ENCODE measurements at regions not wholly inside any gene's neighbourhood (a gene's known extent, or its start where the extent isn't known, plus 50 kb on each side); places are given as distances from the start of the nearest gene placed in this dataset.

DNA sequence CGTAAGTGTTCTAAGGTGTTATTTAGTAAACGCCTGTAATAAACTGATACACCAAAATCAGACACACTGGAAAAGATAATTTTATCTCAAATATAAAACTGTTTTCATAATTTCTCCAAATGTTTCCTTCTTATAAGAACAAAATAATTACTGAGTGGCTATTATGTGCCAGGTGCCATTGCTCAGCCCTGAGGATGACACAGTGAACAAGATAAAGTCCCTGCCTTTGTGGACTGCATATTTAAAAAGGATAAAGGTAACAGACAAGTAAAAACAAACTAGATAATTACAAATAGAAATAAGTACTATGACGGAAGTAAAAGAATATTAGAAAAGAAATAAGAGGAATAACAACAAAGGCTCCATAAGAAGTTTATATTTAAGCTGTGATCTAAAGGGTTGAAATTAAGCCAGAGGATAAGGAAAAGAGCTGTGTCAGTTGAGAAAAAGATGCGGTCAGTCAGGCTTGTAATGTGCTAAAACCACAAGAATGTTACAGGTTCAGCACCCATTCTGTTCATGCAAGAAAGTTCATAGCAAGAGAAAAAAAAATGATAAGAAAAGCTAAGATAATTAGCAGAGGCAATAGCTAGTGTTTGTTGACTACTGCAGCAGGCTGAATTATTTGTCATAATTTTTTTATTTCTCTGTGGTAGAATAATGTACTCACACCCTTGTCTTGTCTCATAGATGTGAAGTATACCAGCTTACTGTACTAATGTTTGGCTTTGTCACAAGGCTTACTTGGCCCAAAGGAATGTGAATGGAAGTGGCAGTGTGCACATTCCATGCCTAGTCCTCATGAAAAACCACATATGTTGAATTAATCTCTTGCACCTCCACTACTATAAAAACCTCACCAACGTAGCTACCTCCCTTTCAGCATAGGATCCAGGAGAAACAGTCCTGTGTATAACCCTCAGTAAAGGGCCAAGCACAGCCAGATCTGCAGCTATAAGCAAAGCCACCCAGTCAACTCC lies 75.1 kb downstream of the CRPPA start:
- peaks cover 6% of the 10 kb centered on the region for H3K36me3 Mint-ChIP-seq (ENCODE audit: low read depth)
- H3K9me3 Mint-ChIP-seq (ENCODE audit: low read depth): peaks cover 29% of the 10 kb centered on the region
- no peak for DNase-seq (ENCODE audit: low spot score)
- H3K4me3 Mint-ChIP-seq (ENCODE audit: unreplicated experiment): no peak overlapping the region
- no peak for TF ChIP-seq CTCF (IDR thresholded peaks at IDR 0.05)
- no peaks in the 10 kb centered on the region for H3K27me3 Mint-ChIP-seq (ENCODE audit: low read depth)
- peaks cover 36% of the 10 kb centered on the region for H3K4me1 Mint-ChIP-seq (ENCODE audit: low read depth)
- H3K27ac Mint-ChIP-seq (ENCODE audit: unreplicated experiment): peak overlapping the region; percentile 86

- peaks cover 5% of the 10 kb centered on the region for H3K36me3 Mint-ChIP-seq (ENCODE audit: low read depth)
These were observed 76.4 kb downstream of the CRPPA start for GRCh38 chr7:16344927-16345326.

GRCh38 chr7:16343612-16344011 lies 77.7 kb downstream of the CRPPA start:
- H3K36me3 Mint-ChIP-seq (ENCODE audit: low read depth): no peaks in the 10 kb centered on the region
- TF ChIP-seq CTCF (IDR thresholded peaks at IDR 0.05): no peak
- peaks cover 17% of the 10 kb centered on the region for H3K9me3 Mint-ChIP-seq (ENCODE audit: low read depth)
- no peak for DNase-seq (ENCODE audit: low spot score)
- H3K27me3 Mint-ChIP-seq (ENCODE audit: low read depth): no peaks in the 10 kb centered on the region
- H3K4me1 Mint-ChIP-seq (ENCODE audit: low read depth): peaks cover 31% of the 10 kb centered on the region
- no peak overlapping the region for H3K27ac Mint-ChIP-seq (ENCODE audit: unreplicated experiment)
- no peak overlapping the region for H3K4me3 Mint-ChIP-seq (ENCODE audit: unreplicated experiment)

More at GRCh38 chr7:16344927-16345326, 76.4 kb downstream of the CRPPA start:
- no peak overlapping the region for H3K27ac Mint-ChIP-seq (ENCODE audit: unreplicated experiment)
- TF ChIP-seq CTCF (IDR thresholded peaks at IDR 0.05): no peak
- DNase-seq (ENCODE audit: low spot score): no peak
- no peak overlapping the region for H3K4me3 Mint-ChIP-seq (ENCODE audit: unreplicated experiment)
- H3K4me1 Mint-ChIP-seq (ENCODE audit: low read depth): peaks cover 31% of the 10 kb centered on the region
- H3K9me3 Mint-ChIP-seq (ENCODE audit: low read depth): peaks cover 20% of the 10 kb centered on the region
- H3K27me3 Mint-ChIP-seq (ENCODE audit: low read depth): no peaks in the 10 kb centered on the region

DNA sequence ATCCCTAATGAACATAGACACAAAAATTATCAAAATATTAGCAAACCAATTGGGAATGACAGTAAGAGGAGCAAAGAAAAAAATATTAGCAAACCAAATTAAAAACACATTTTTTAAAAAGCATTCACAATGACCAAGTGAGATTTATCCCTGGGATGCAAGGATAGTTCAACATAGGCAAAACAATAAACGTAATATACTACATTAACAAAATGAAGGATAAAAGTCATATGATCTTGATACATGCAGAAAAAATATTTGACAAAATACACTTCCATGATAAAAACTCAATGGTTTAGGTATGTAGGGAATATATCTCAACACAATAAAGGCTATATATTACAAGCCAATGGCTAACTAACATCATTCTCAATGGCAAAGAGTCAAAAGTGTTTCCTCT lies 83.3 kb downstream of the CRPPA start:
- no peaks in the 10 kb centered on the region for H3K4me1 Mint-ChIP-seq (ENCODE audit: low read depth)

More for the DNA sequence above, 83.3 kb downstream of the CRPPA start:
- no peak for DNase-seq (ENCODE audit: low spot score)
- peaks cover 35% of the 10 kb centered on the region for H3K9me3 Mint-ChIP-seq (ENCODE audit: low read depth)
- TF ChIP-seq CTCF (IDR thresholded peaks at IDR 0.05): no peak
- H3K27me3 Mint-ChIP-seq (ENCODE audit: low read depth): no peaks in the 10 kb centered on the region
- no peak overlapping the region for H3K27ac Mint-ChIP-seq (ENCODE audit: unreplicated experiment)
- no peak overlapping the region for H3K4me3 Mint-ChIP-seq (ENCODE audit: unreplicated experiment)
- H3K36me3 Mint-ChIP-seq (ENCODE audit: low read depth): peaks cover 8% of the 10 kb centered on the region

Data from chondrocyte (in vitro differentiated cells).